GM21717 (cell line): ENCODE measurements at regions not wholly inside any gene's neighbourhood (a gene's known extent, or its start where the extent isn't known, plus 50 kb on each side); places are given as distances from the start of the nearest gene placed in this dataset.
"Not testable (repeated sequence)": the region's sequence is repeated elsewhere in the genome, so short reads cannot be mapped to it uniquely, and the experiment has no call there.

Source experiments
- ATAC-seq: cut with Tn5 transposase; IDR thresholded peaks from one replicate; pipeline ENCODE4 v1.9.1; 2021; ENCODE audit warnings: mild to moderate bottlenecking, moderate library complexity; ENCODE audit not compliant: unreplicated experiment

- ATAC-seq, result no peak
Observed at GRCh38 chr2:176781570-176782217, 430.9 kb upstream of the HNRNPA3 start.

GRCh38 chr2:176784633-176785200, 427.9 kb upstream of the HNRNPA3 start:
- ATAC-seq, result no peak

GRCh38 chr2:176789751-176790150, 422.8 kb upstream of the HNRNPA3 start:
- ATAC-seq, result no peak

- no peak for ATAC-seq
Observed at GRCh38 chr2:176790468-176790867, 422.1 kb upstream of the HNRNPA3 start.

- ATAC-seq, result no peak
Observed at GRCh38 chr2:176793792-176794191, 418.8 kb upstream of the HNRNPA3 start.

GRCh38 chr2:176794392-176794791, 418.2 kb upstream of the HNRNPA3 start:
- no peak for ATAC-seq

- ATAC-seq, result no peak
Observed at GRCh38 chr2:176795823-176796222, 416.8 kb upstream of the HNRNPA3 start.

- ATAC-seq, result not testable (repeated sequence)
Observed at GRCh38 chr2:176796677-176797076, 415.9 kb upstream of the HNRNPA3 start.

GRCh38 chr2:176804392-176804791, 408.2 kb upstream of the HNRNPA3 start:
- ATAC-seq, result no peak

GRCh38 chr2:176805345-176805744, 407.2 kb upstream of the HNRNPA3 start:
- ATAC-seq, result no peak

GRCh38 chr2:176812246-176812775, 400.3 kb upstream of the HNRNPA3 start:
- ATAC-seq, result no peak

- ATAC-seq, result no peak
Observed at GRCh38 chr2:176813156-176813555, 399.4 kb upstream of the HNRNPA3 start.

- ATAC-seq, result no peak
Observed at GRCh38 chr2:176813621-176814049, 399.0 kb upstream of the HNRNPA3 start.

- ATAC-seq, result no peak
Observed at GRCh38 chr2:176814274-176814673, 398.3 kb upstream of the HNRNPA3 start.

- ATAC-seq, result no peak
Observed at GRCh38 chr2:176814740-176815367, 397.7 kb upstream of the HNRNPA3 start.

- ATAC-seq, result no peak
Observed at GRCh38 chr2:176817061-176817565, 395.5 kb upstream of the HNRNPA3 start.

GRCh38 chr2:176818076-176818475, 394.5 kb upstream of the HNRNPA3 start:
- no peak for ATAC-seq

GRCh38 chr2:176818617-176819016, 394.0 kb upstream of the HNRNPA3 start:
- no peak for ATAC-seq

- ATAC-seq, result no peak
Observed at GRCh38 chr2:176819306-176819705, 393.3 kb upstream of the HNRNPA3 start.

GRCh38 chr2:176820371-176820932, 392.1 kb upstream of the HNRNPA3 start:
- ATAC-seq, result no peak

GRCh38 chr2:176821350-176821749, 391.2 kb upstream of the HNRNPA3 start:
- ATAC-seq, result no peak

- ATAC-seq, result no peak
Observed at GRCh38 chr2:176822060-176822459, 390.5 kb upstream of the HNRNPA3 start.
